Non-pigmented ciliary epithelial cell (primary cell): ENCODE measurements at regions not wholly inside any gene's neighbourhood (a gene's known extent, or its start where the extent isn't known, plus 50 kb on each side); places are given as distances from the start of the nearest gene placed in this dataset.

Experiments
- DNase-seq: peaks from one replicate; pipeline ENCODE4 v3.0.0-alpha.2; 2010; ENCODE audit warnings: low read depth

GRCh38 chr6:4587171-4587570 lies 189.0 kb upstream of the CDYL start:
- DNase-seq: no peak

- no peak for DNase-seq
Observed at GRCh38 chr6:4586469-4586859, 189.7 kb upstream of the CDYL start.

- no peak for DNase-seq
Observed at GRCh38 chr6:4585682-4586468, 190.3 kb upstream of the CDYL start.

GRCh38 chr6:4584801-4585200 lies 191.4 kb upstream of the CDYL start:
- DNase-seq: no peak

- DNase-seq: no peak
Observed at GRCh38 chr6:4582506-4583417, 193.4 kb upstream of the CDYL start.

- DNase-seq: peak; percentile 87
Observed at GRCh38 chr6:4581468-4582385, 194.5 kb upstream of the CDYL start.

- no peak for DNase-seq
Observed at GRCh38 chr6:4580361-4580760, 195.8 kb upstream of the CDYL start.

GRCh38 chr6:4577406-4577805 lies 198.8 kb upstream of the CDYL start:
- DNase-seq: peak; percentile 92

- DNase-seq: no peak
Observed at GRCh38 chr6:4575714-4576113, 200.5 kb upstream of the CDYL start.

GRCh38 chr6:4574007-4574406 lies 202.2 kb upstream of the CDYL start:
- no peak for DNase-seq

- DNase-seq: no peak
Observed at GRCh38 chr6:4571011-4571410, 205.2 kb upstream of the CDYL start.

GRCh38 chr6:4568138-4568537 lies 208.1 kb upstream of the CDYL start:
- DNase-seq: no peak

GRCh38 chr6:4567141-4567540 lies 209.1 kb upstream of the CDYL start:
- no peak for DNase-seq

- no peak for DNase-seq
Observed at GRCh38 chr6:4565301-4566250, 210.6 kb upstream of the CDYL start.

- no peak for DNase-seq
Observed at GRCh38 chr6:4564801-4565271, 211.4 kb upstream of the CDYL start.

- no peak for DNase-seq
Observed at GRCh38 chr6:4563877-4564276, 212.3 kb upstream of the CDYL start.

- no peak for DNase-seq
Observed at GRCh38 chr6:4563156-4563555, 213.0 kb upstream of the CDYL start.

- no peak for DNase-seq
Observed at GRCh38 chr6:4561773-4562400, 214.3 kb upstream of the CDYL start.

GRCh38 chr6:4561078-4561435 lies 215.1 kb upstream of the CDYL start:
- DNase-seq: no peak
